NCI-H526 (cell line): ENCODE measurements at regions not wholly inside any gene's neighbourhood (a gene's known extent, or its start where the extent isn't known, plus 50 kb on each side); places are given as distances from the start of the nearest gene placed in this dataset.
"Not testable (repeated sequence)": the region's sequence is repeated elsewhere in the genome, so short reads cannot be mapped to it uniquely, and the experiment has no call there.

ENCODE experiments used
- DNase-seq, 2 experiments: peaks; one replicate each; lab custom pipeline; 2025; lab: John Stamatoyannopoulos, UW

DNA sequence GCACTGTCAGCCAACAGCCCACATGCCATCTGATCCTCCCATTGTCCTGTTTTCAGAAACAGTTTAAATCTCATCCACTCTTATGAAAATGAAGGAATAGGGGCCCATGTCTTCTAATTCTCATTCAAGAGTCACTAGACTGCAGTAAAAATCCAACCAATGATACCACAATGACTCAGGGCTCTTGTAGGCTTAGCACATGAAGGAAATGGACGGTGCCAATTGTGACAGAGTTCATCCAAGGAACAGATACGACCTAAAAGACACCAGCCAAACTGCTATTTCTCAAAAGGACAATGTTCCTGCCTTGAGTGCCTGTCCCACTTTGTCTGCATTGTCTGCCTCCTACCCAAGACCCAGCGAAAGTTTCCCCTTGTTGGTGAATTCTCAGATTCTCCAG, 204.8 kb upstream of the COX10 start:
- no peak for DNase-seq

DNA sequence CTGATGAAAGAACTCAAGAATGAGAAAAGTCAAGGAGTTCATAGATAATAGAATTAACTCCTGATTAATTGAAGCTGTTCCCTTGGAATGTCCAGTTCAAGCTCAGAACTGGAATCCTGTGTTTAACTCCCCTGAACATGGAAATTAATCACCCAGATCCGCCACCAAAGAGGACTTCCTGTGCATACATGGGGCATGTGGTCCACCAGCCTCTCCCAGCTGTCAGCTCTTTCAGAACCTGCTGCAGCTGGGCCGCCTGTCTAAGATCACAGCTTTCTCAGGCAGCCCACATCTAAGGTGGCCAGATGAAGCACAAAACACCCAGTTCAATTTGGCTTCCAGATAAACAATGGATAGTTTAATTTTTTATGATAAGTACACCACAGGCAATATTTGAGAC, 203.7 kb upstream of the COX10 start:
- no peak for DNase-seq

DNA sequence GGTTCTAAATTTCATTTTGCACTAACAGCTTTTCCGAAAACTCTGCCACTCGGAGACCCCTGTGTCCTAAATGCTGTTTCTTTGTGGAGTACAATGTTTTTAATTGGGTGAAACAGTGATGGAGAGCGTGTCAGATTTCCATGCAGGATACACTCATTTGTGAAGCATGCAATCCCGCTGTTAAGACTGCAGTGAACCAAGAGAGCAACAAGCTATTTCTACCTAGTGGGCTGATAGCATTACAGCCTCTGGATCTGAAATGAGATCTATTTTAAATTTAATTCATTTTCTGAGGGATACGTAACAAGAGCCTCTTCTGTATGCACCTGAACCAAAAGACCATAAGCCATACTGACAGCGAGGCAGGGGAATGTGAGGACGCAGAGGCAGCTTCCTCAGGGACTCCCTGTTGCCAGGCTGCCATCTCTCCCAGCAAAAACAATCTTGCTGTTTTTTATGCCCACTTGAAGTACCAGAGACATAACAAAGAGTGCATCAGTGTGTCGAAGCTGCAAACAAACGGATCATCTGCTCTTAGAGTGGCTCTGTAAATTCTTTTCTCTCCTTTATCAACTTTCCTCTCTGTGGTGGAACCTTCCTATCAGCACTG, 199.9 kb upstream of the COX10 start:
- no peak for DNase-seq

DNA sequence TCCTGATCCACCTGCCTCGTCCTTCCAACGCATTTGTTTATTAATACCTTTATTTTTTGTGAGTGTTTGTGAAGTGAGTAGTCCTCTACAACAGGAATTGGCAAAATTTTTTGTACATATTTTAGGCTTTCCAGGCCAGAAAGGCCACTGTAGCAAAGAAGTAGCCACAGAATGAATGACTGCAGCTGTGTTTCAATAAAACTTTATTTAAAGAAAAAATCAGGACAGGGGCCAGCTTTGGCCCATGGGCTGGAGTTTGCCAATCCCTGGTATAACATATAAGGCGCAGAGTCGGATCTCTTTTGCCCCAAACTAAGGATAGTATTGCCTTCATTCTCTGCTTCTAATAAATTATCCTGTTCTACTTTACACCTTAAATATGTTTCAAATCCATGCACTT, 198.0 kb upstream of the COX10 start:
- DNase-seq, result no peak

DNA sequence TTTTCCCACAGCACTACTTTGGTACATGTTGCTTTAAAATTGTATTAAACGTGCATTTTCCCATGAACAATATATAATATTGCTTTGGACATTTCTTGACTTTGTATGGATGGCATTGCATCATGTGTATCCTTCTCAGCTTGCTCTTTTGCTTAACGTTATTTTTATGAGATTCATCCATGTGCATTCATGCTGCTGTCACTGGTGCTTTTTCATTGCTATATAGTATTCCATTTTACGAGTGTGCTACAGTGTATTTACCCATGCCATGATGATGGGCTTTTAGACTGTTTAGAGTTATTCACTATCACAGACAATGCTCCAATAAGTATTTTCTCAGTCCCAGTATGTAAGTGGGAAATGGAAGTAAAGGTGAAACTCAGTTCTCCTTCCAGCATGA, 195.2 kb upstream of the COX10 start:
- DNase-seq, result no peak

DNA sequence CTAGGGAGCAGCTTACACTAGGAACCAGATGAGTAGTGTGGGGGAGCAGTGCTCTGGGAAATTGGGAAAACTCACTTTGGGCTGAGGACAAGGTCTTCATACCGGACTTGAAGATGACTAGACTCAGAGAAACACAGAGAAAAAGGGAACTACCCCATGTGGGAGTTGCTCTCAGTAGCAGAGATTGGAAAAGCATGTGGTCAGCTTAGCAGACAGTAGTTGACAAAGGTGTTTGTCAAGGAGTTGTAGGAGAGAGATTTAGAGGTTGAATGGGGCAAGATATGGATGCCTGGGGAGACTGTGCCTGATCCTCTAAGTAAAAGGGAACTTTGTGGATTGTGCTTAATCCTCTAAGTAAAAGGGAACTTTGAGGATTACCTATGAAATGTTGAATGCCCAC, 194.5 kb upstream of the COX10 start:
- no peak for DNase-seq

- no peak for DNase-seq
These were observed 189.3 kb upstream of the COX10 start for GRCh38 chr17:13879961-13880466.

- no peak for DNase-seq
These were observed 185.6 kb upstream of the COX10 start for GRCh38 chr17:13883659-13884058.

- no peak for DNase-seq
These were observed 185.0 kb upstream of the COX10 start for GRCh38 chr17:13884347-13884746.

- DNase-seq, result no peak
These were observed 183.8 kb upstream of the COX10 start for GRCh38 chr17:13885550-13885949.

GRCh38 chr17:13885953-13886889, 183.1 kb upstream of the COX10 start:
- DNase-seq, result no peak

DNA sequence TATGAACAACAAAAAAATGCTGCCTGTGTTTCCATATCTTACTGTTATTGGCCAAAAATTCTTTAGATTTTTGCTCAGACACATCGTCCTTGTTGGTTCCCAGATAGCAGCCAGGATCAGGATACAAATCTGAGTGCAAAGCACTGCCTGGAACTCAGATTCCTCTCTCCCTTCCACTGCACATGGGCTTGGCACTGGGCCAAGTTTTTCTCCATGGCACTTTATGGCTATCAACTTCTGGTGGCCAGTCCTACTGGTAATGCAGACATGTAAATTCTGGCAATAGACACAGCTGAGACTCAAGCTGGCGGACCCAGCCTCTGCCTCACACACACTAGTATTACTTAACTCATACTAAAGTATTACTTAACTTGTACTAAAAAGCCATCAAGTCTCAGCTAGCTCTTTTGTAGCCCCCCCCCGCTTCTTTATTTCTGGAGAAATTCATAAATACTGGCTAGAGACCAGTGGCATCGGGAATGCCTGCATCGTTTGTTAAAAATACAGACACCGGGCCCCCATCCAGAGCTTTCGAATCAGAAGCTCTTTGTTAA, 181.2 kb upstream of the COX10 start:
- DNase-seq, result peak in 1 of 2 experiments; percentile 18

DNA sequence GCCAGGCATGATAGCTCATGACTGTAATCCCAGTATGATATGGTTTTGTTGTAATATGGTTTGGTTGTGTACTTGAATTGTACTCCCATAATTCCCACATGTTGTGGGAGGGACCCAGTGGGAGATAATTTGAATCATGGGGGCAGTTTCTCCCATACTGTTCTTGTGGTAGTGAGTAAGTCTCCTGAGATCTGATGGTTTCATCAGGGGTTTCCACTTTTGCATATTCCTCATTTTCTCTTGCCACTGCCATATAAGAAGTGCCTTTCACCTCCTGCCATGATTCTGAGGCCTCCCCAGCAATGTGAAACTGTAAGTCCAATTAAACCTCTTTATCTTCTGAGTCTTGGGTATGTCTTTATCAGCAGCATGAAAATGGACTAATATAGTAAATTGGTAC, 160.3 kb upstream of the COX10 start:
- not testable (repeated sequence) for DNase-seq

DNA sequence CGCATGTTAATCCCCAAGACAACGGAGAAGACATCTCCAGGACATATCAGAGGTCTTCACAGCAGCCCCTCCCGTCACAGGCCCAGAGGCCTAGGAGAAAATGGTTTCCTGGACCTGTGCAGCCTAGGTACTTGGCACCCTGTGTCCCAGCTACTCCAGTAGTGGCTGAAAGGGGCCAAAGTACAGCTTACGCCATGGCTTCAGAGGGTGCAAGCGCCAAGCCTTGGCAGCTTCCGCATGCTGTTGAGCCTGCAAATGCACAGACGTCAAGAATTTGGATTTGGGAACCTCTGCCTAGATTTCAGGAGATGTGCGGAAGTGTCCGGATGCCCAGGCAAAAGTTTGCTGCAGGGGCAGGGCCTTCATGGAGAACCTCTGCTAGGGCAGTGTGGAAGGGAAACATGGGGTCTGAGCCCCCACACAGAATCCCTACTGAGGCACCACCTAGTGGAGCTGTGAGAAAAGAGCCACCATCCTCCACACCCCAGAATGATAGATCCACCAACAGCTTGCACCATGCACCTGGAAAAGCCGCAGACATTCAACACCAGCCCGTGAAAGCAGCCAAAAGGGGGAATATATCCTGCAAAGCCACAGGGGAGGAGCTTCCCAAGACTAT, 159.3 kb upstream of the COX10 start:
- no peak for DNase-seq

DNA sequence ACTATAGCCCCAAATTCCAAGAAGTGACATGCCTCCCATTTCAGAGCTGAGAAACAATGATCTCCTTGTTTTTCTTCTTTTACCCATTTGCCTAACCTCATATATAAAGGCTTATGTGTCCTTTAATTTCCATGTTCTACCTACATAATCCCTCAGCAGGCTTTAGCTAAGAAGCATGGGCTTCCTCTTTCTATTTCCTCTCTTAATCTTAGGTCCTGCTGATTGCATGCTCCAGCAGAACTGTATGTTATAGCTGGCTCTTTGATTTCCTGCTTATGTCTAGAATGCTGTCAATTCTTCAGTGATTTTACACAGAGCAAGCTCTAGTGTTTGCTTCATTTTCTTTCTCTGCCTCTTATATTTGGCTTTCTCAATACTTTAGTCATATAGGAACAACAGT, 151.7 kb upstream of the COX10 start:
- DNase-seq, result peak; percentile 29 to 51

GRCh38 chr17:13918247-13918646, 151.1 kb upstream of the COX10 start:
- no peak for DNase-seq

DNA sequence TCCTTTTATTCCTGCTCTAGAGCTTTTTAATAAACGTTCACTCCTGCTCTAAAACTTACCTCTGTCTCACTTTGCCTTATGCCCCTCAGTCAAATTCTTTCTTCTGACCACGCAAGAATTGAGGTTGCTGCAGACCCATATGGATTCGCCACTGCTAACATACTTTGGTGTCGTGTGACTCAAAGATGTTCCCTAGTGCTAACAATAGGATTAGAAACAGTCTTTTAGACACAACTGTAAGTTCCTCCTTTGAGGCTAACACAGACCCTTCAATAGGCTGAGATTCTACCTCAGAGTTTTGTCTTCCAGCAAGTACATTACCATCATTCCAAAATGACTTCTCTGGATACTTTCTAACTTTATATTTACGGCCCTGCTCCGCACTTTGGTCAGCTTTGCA, 149.5 kb upstream of the COX10 start:
- DNase-seq, result no peak

- DNase-seq, result no peak
These were observed 148.9 kb upstream of the COX10 start for GRCh38 chr17:13920413-13920812.

GRCh38 chr17:13921841-13922776, 147.2 kb upstream of the COX10 start:
- DNase-seq, result no peak

DNA sequence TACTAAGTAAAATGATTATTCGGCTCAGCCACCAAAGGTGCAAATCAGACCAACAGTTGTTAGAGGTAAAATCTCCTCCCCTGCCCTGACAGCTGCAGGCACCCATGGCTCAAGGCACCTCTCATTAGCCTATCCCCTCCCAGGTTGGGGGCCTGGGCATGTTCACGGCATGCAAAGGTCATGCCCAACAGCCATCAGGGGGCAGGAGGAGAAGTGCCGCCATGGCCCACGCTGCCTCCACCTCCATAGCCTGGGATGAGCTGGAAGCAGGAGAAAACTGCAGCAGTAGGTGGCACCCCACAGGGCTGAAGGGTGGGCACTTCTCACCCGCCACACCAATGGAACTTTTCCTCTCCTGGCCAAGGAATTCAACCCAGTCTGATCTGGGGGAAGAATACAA, 146.4 kb upstream of the COX10 start:
- no peak for DNase-seq

DNA sequence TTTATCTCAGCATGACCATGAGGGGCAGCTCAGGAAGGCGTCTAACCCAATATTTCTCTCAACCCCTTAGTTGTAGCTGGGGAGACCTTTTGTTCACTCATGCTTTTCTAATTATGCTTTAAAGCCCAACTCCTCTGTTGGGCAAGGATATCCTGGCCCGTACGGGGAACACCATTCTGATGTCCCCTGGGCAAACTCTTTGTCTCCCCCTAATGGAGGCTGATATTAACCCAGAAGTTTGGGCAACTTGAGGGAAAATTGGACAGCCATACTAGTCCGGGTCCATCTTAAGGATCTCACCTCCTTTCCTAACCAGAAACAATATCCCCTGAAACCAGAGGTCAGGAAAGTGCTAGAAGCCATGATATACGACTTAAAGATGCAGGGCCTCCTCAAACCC, 143.7 kb upstream of the COX10 start:
- no peak for DNase-seq
